AG10803 (cell line): ENCODE measurements at regions not wholly inside any gene's neighbourhood (a gene's known extent, or its start where the extent isn't known, plus 50 kb on each side); places are given as distances from the start of the nearest gene placed in this dataset.

Experiments
- DNase-seq: peaks from one replicate; pipeline ENCODE4 v3.0.0; 2010; ENCODE audit warnings: low read depth
- H3K4me3 ChIP-seq: 2 replicates; pipeline ENCODE4 v1.5.1; 2011; ENCODE audit warnings: mild to moderate bottlenecking, low read length, control low read depth
- CTCF ChIP-seq: conservative IDR thresholded peaks from 2 replicates; pipeline ENCODE4 v1.5.1; 2011; ENCODE audit warnings: mild to moderate bottlenecking, low read length, control low read depth, inconsistent platforms

GRCh38 chr9:109549386-109549785 lies 51.3 kb upstream of the PTPN3 start:
- no peak for DNase-seq
- no peak overlapping the region for H3K4me3 ChIP-seq
- TF ChIP-seq CTCF: no peak

- TF ChIP-seq CTCF: no peak
- no peak overlapping the region for H3K4me3 ChIP-seq
- no peak for DNase-seq
Measured at GRCh38 chr9:109551651-109552050, 53.5 kb upstream of the PTPN3 start.

GRCh38 chr9:109555215-109555614 lies 57.1 kb upstream of the PTPN3 start:
- TF ChIP-seq CTCF: no peak
- no peak overlapping the region for H3K4me3 ChIP-seq
- no peak for DNase-seq

- H3K4me3 ChIP-seq: no peak overlapping the region
- TF ChIP-seq CTCF: no peak
- DNase-seq: no peak
Measured at GRCh38 chr9:109556061-109556460, 58.0 kb upstream of the PTPN3 start.

- no peak for TF ChIP-seq CTCF
- no peak for DNase-seq
- H3K4me3 ChIP-seq: no peak overlapping the region
Measured at GRCh38 chr9:109556786-109557185, 58.7 kb upstream of the PTPN3 start.

- no peak for DNase-seq
- TF ChIP-seq CTCF: no peak
- no peak overlapping the region for H3K4me3 ChIP-seq
Measured at GRCh38 chr9:109557481-109557880, 59.4 kb upstream of the PTPN3 start.

- no peak for DNase-seq
- H3K4me3 ChIP-seq: no peak overlapping the region
- no peak for TF ChIP-seq CTCF
Measured at GRCh38 chr9:109558718-109559151, 60.6 kb upstream of the PTPN3 start.
